H9 (cell line): ENCODE measurements at regions not wholly inside any gene's neighbourhood (a gene's known extent, or its start where the extent isn't known, plus 50 kb on each side); places are given as distances from the start of the nearest gene placed in this dataset.

Experiments used
- DNase-seq: peaks from one replicate; pipeline ENCODE4 v3.0.0-alpha.2; 2017
- H2AFZ ChIP-seq: one replicate; pipeline ENCODE4 v1.6.1; 2013; ENCODE audit warnings: mild to moderate bottlenecking, low read length, control low read depth, moderate library complexity
- H2AK5ac ChIP-seq: 2 replicates; pipeline ENCODE4 v1.6.1; 2013; ENCODE audit warnings: low read length, control low read depth, mixed read lengths; ENCODE audit not compliant: insufficient read length
- H2BK120ac ChIP-seq: one replicate; pipeline ENCODE4 v1.6.1; 2013; ENCODE audit warnings: low read depth, mild to moderate bottlenecking, low read length, control low read depth, inconsistent platforms; ENCODE audit not compliant: poor library complexity, severe bottlenecking
- H2BK12ac ChIP-seq: 2 replicates; pipeline ENCODE4 v1.6.1; 2013; ENCODE audit warnings: low read length, control low read depth, mixed read lengths, low read depth; ENCODE audit not compliant: insufficient read length
- H2BK15ac ChIP-seq: 2 replicates; pipeline ENCODE4 v1.6.1; 2013; ENCODE audit warnings: low read depth, low read length, control low read depth
- H2BK20ac ChIP-seq: one replicate; pipeline ENCODE4 v1.6.1; 2013; ENCODE audit warnings: low read depth, mild to moderate bottlenecking, low read length, control low read depth, inconsistent platforms; ENCODE audit not compliant: poor library complexity, severe bottlenecking
- H2BK5ac ChIP-seq: 2 replicates; pipeline ENCODE4 v1.6.1; 2013; ENCODE audit warnings: low read length, control low read depth, mixed read lengths; ENCODE audit not compliant: insufficient read length
- H3K14ac ChIP-seq: 2 replicates; pipeline ENCODE4 v1.6.1; 2013; ENCODE audit warnings: low read length, control low read depth; ENCODE audit not compliant: insufficient read depth
- H3K18ac ChIP-seq: 2 replicates; pipeline ENCODE4 v1.6.1; 2013; ENCODE audit warnings: low read depth, mild to moderate bottlenecking, mixed read lengths, low read length, control low read depth; ENCODE audit not compliant: insufficient read length
- H3K23ac ChIP-seq: 2 replicates; pipeline ENCODE4 v1.6.1; 2013; ENCODE audit warnings: low read length, control low read depth, mixed read lengths, low read depth; ENCODE audit not compliant: insufficient read length
- H3K23me2 ChIP-seq: 2 replicates; pipeline ENCODE4 v1.6.1; 2013; ENCODE audit warnings: low read depth, mild to moderate bottlenecking, mixed read lengths, low read length, control low read depth; ENCODE audit not compliant: insufficient read length, poor library complexity, severe bottlenecking
- H3K27ac ChIP-seq: 2 replicates; pipeline ENCODE4 v1.5.1; 2013; ENCODE audit warnings: low read length, control low read depth, mixed read lengths, low read depth; ENCODE audit not compliant: insufficient read length
- H3K27me3 ChIP-seq: 2 replicates; pipeline ENCODE4 v1.6.1; 2013; ENCODE audit warnings: low read length, control low read depth, inconsistent platforms; ENCODE audit not compliant: insufficient read depth
- H3K4ac ChIP-seq: 2 replicates; pipeline ENCODE4 v1.6.1; 2013; ENCODE audit warnings: low read depth, mild to moderate bottlenecking, control low read depth, inconsistent platforms, low read length, moderate library complexity
- H3K4me1 ChIP-seq: 2 replicates; pipeline ENCODE4 v1.6.1; 2013; ENCODE audit warnings: low read length, control low read depth, inconsistent platforms; ENCODE audit not compliant: insufficient read depth
- H3K4me2 ChIP-seq: 2 replicates; pipeline ENCODE4 v1.6.1; 2013; ENCODE audit warnings: low read length, control low read depth, mixed read lengths; ENCODE audit not compliant: insufficient read length, insufficient read depth
- H3K56ac ChIP-seq: 2 replicates; pipeline ENCODE4 v1.6.1; 2013; ENCODE audit warnings: low read depth, mild to moderate bottlenecking, mixed read lengths, low read length, control low read depth; ENCODE audit not compliant: insufficient read length
- H3K79me1 ChIP-seq: 2 replicates; pipeline ENCODE4 v1.6.1; 2013; ENCODE audit warnings: low read depth, mild to moderate bottlenecking, moderate library complexity, low read length, control low read depth, inconsistent platforms; ENCODE audit not compliant: insufficient read depth, poor library complexity, severe bottlenecking
- H3K79me2 ChIP-seq: 2 replicates; pipeline ENCODE4 v1.6.1; 2013; ENCODE audit warnings: low read length, control low read depth, inconsistent platforms; ENCODE audit not compliant: insufficient read depth
- H3K9ac ChIP-seq: 2 replicates; pipeline ENCODE4 v1.6.1; 2013; ENCODE audit warnings: low read length, control low read depth, mixed read lengths; ENCODE audit not compliant: insufficient read length; ENCODE audit errors: extremely low read depth
- H3K9me3 ChIP-seq: one replicate; pipeline ENCODE4 v1.6.1; 2013; ENCODE audit warnings: low read depth, low read length, inconsistent platforms; ENCODE audit not compliant: control insufficient read depth
- H3T11ph ChIP-seq: one replicate; pipeline ENCODE4 v1.6.1; 2013; ENCODE audit warnings: mild to moderate bottlenecking, low read length, control low read depth, inconsistent platforms
- H4K20me1 ChIP-seq: one replicate; pipeline ENCODE4 v1.6.1; 2013; ENCODE audit not compliant: control insufficient read depth, insufficient read length, insufficient read depth
- H4K5ac ChIP-seq: 2 replicates; pipeline ENCODE4 v1.6.1; 2013; ENCODE audit warnings: low read depth, mild to moderate bottlenecking, mixed read lengths, low read length, control low read depth; ENCODE audit not compliant: insufficient read length
- H4K8ac ChIP-seq: replicated peaks from 2 replicates; pipeline ENCODE4 v1.6.1; 2013; ENCODE audit warnings: low read length, control low read depth, mixed read lengths, low read depth; ENCODE audit not compliant: insufficient read length
- H4K91ac ChIP-seq: 2 replicates; pipeline ENCODE4 v1.6.1; 2013; ENCODE audit warnings: low read depth, mild to moderate bottlenecking, moderate library complexity, mixed read lengths, low read length, control low read depth; ENCODE audit not compliant: insufficient read length
- H3K27ac Mint-ChIP-seq, 3 experiments: 2 replicates in 2 of 3; 3 replicates in 1 of 3; pipeline ENCODE4 v1.8.0; 2020 to 2021; ENCODE audit warnings: mixed read lengths in 3 of 3, mild to moderate bottlenecking in 1 of 3, moderate library complexity in 1 of 3
- H3K27me3 Mint-ChIP-seq: 2 replicates; pipeline ENCODE4 v1.8.0; 2021; ENCODE audit warnings: low read depth, mild to moderate bottlenecking, moderate library complexity, mixed read lengths
- H3K36me3 Mint-ChIP-seq, 3 experiments: 2 replicates in 2 of 3; 3 replicates in 1 of 3; pipeline ENCODE4 v1.8.0; 2020 to 2021; ENCODE audit warnings: low read depth in 3 of 3, mixed read lengths in 3 of 3; ENCODE audit not compliant: insufficient read depth in 1 of 3
- H3K4me1 Mint-ChIP-seq, 2 experiments: 2 replicates each; pipeline ENCODE4 v1.8.0; 2020; ENCODE audit warnings: mixed read lengths in 2 of 2
- H3K4me3 Mint-ChIP-seq, 2 experiments: 2 replicates in 1 of 2; 3 replicates in 1 of 2; pipeline ENCODE4 v1.8.0; 2020 to 2021; ENCODE audit warnings: mild to moderate bottlenecking in 2 of 2, mixed read lengths in 2 of 2, moderate library complexity in 1 of 2
- H3K9me3 Mint-ChIP-seq, 2 experiments: 2 replicates in 1 of 2; 3 replicates in 1 of 2; pipeline ENCODE4 v1.8.0; 2020; ENCODE audit warnings: mild to moderate bottlenecking in 2 of 2, mixed read lengths in 2 of 2, moderate library complexity in 1 of 2
- CTCF ChIP-seq: fragments of 200-600 bp; sonication (generic); conservative IDR thresholded peaks from 3 replicates; pipeline ENCODE4 v1.8.0; 2021; ENCODE audit warnings: antibody characterized with exemption, mild to moderate bottlenecking
- WGBS: extraction: QIAGEN DNeasy Blood & Tissue Kit; methylation state at CpG from one replicate; pipeline ENCODE4 v1.1.7; 2013; ENCODE audit warnings: missing lambda C conversion rate, low lambda C conversion rate, mixed read lengths; ENCODE audit not compliant: insufficient read length; ENCODE audit errors: extremely low coverage; 5-methylcytosine and 5-hydroxymethylcytosine counted together

- H3K27ac Mint-ChIP-seq: no peak overlapping the region
- 100% methylated on average over 1 of the region's 2 CpGs for WGBS
Measured at GRCh38 chr18:78208461-78208860, 771.2 kb upstream of the SALL3 start.

More at GRCh38 chr18:78208461-78208860, 771.2 kb upstream of the SALL3 start:
- Histone ChIP-seq H4K8ac (no peak overlapping the region), H3K79me2 (no peaks in the 10 kb centered on the region), H4K91ac (no peak overlapping the region), H3K23ac (no peak overlapping the region), H2BK5ac (no peak overlapping the region), H3T11ph (no peak overlapping the region), H3K4me2 (no peak overlapping the region), H3K27me3 (no peaks in the 10 kb centered on the region), H3K14ac (no peak overlapping the region), H3K9ac (no peak overlapping the region), H4K5ac (no peak overlapping the region), H3K18ac (no peak overlapping the region), H3K79me1 (no peaks in the 10 kb centered on the region), H2BK15ac (no peak overlapping the region), H3K4me1 (0 out of 2 replicates have a peak, but pooled peaks cover 3% of the 10 kb centered on the region), H3K4ac (no peak overlapping the region), H4K20me1 (no peaks in the 10 kb centered on the region), H3K23me2 (no peaks in the 10 kb centered on the region), H2AK5ac (no peak overlapping the region), H2BK120ac (no peak overlapping the region), H3K9me3 (no peaks in the 10 kb centered on the region), H2AFZ (no peak overlapping the region), H2BK12ac (no peak overlapping the region), H3K56ac (no peak overlapping the region), H3K27ac (no peak overlapping the region), H2BK20ac (no peak overlapping the region)
- Mint-ChIP-seq H3K27me3 (no peaks in the 10 kb centered on the region), H3K4me1 (peaks cover 13 to 19% of the 10 kb centered on the region in 2 experiments), H3K9me3 (no peaks in the 10 kb centered on the region), H3K36me3 (no peaks in the 10 kb centered on the region), H3K4me3 (no peak overlapping the region)
- TF ChIP-seq CTCF: no peak
- DNase-seq: no peak
